Type B pancreatic cell (in vitro differentiated cells): ENCODE measurements at regions not wholly inside any gene's neighbourhood (a gene's known extent, or its start where the extent isn't known, plus 50 kb on each side); places are given as distances from the start of the nearest gene placed in this dataset.

Experiments used
- DNase-seq: peaks from one replicate; pipeline ENCODE4 v3.0.0; 2021; ENCODE audit warnings: mixed read lengths; ENCODE audit not compliant: unreplicated experiment; ENCODE audit errors: extremely low spot score
- H3K27ac Mint-ChIP-seq: 2 replicates; pipeline ENCODE4 v1.8.0; 2021; ENCODE audit warnings: mild to moderate bottlenecking, mixed read lengths
- H3K27me3 Mint-ChIP-seq: 2 replicates; pipeline ENCODE4 v1.8.0; 2021; ENCODE audit warnings: mixed read lengths
- H3K36me3 Mint-ChIP-seq: 2 replicates; pipeline ENCODE4 v1.8.0; 2021; ENCODE audit warnings: mixed read lengths
- H3K4me1 Mint-ChIP-seq: one replicate; pipeline ENCODE4 v1.8.0; 2021; ENCODE audit warnings: mixed read lengths; ENCODE audit not compliant: unreplicated experiment
- H3K4me3 Mint-ChIP-seq: 2 replicates; pipeline ENCODE4 v1.8.0; 2021; ENCODE audit warnings: mild to moderate bottlenecking, mixed read lengths
- H3K9me3 Mint-ChIP-seq: 2 replicates; pipeline ENCODE4 v1.8.0; 2021; ENCODE audit warnings: mixed read lengths
- TF ChIP-seq, protein P1 (sequence below): fragments of 200-600 bp; sonication (generic); conservative IDR thresholded peaks from 2 replicates; pipeline ENCODE4 v1.5.0; 2021; ENCODE audit warnings: antibody characterized with exemption, mild to moderate bottlenecking

GRCh38 chr6:105642708-105643107, 239.8 kb upstream of the PREP start:
- Mint-ChIP-seq H3K27ac (no peak overlapping the region), H3K4me1 (peaks cover 7% of the 10 kb centered on the region), H3K9me3 (no peaks in the 10 kb centered on the region), H3K4me3 (no peak overlapping the region), H3K36me3 (no peaks in the 10 kb centered on the region), H3K27me3 (peaks cover 14% of the 10 kb centered on the region)
- TF ChIP-seq, protein P1, sequence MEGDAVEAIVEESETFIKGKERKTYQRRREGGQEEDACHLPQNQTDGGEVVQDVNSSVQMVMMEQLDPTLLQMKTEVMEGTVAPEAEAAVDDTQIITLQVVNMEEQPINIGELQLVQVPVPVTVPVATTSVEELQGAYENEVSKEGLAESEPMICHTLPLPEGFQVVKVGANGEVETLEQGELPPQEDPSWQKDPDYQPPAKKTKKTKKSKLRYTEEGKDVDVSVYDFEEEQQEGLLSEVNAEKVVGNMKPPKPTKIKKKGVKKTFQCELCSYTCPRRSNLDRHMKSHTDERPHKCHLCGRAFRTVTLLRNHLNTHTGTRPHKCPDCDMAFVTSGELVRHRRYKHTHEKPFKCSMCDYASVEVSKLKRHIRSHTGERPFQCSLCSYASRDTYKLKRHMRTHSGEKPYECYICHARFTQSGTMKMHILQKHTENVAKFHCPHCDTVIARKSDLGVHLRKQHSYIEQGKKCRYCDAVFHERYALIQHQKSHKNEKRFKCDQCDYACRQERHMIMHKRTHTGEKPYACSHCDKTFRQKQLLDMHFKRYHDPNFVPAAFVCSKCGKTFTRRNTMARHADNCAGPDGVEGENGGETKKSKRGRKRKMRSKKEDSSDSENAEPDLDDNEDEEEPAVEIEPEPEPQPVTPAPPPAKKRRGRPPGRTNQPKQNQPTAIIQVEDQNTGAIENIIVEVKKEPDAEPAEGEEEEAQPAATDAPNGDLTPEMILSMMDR: no peak
- DNase-seq: no peak

DNA sequence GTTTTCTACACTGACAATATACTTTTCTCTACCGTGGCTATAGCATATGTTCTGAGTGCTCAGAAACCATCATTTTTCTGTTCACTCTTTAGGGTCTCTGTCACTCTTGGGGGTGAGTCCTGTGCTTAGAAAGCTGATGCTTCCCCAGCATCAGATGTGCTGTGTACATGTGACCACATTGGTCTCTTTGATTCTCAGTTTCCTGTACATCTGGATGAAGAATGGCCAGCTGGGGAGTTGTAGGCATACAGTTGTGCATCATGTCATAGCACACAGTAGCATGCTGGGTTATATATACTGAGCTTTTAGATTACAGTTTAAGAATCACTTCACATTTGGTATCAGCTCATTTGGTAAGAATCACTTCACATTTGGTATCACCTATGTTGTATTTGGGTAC, 238.6 kb upstream of the PREP start:
- Mint-ChIP-seq H3K27ac (no peak overlapping the region), H3K36me3 (no peaks in the 10 kb centered on the region), H3K27me3 (peaks cover 10% of the 10 kb centered on the region), H3K4me3 (no peak overlapping the region), H3K9me3 (no peaks in the 10 kb centered on the region), H3K4me1 (peaks cover 7% of the 10 kb centered on the region)
- TF ChIP-seq, protein P1: no peak
- no peak for DNase-seq

GRCh38 chr6:105639124-105639523, 236.2 kb upstream of the PREP start:
- Mint-ChIP-seq H3K4me3 (no peak overlapping the region), H3K9me3 (no peaks in the 10 kb centered on the region), H3K36me3 (no peaks in the 10 kb centered on the region), H3K4me1 (no peaks in the 10 kb centered on the region), H3K27ac (no peak overlapping the region), H3K27me3 (peaks cover 4% of the 10 kb centered on the region)
- no peak for DNase-seq
- TF ChIP-seq, protein P1: no peak

GRCh38 chr6:105633814-105634213, 230.9 kb upstream of the PREP start:
- Mint-ChIP-seq H3K36me3 (no peaks in the 10 kb centered on the region), H3K27ac (no peak overlapping the region), H3K27me3 (peaks cover 10% of the 10 kb centered on the region), H3K4me1 (no peaks in the 10 kb centered on the region), H3K9me3 (no peaks in the 10 kb centered on the region), H3K4me3 (no peak overlapping the region)
- DNase-seq: no peak
- TF ChIP-seq, protein P1: no peak

- Mint-ChIP-seq H3K9me3 (no peaks in the 10 kb centered on the region), H3K4me1 (no peaks in the 10 kb centered on the region), H3K27me3 (peaks cover 14% of the 10 kb centered on the region), H3K4me3 (no peak overlapping the region), H3K36me3 (no peaks in the 10 kb centered on the region), H3K27ac (no peak overlapping the region)
- no peak for DNase-seq
- TF ChIP-seq, protein P1: no peak
Observed at GRCh38 chr6:105628156-105628860, 225.4 kb upstream of the PREP start.
